GM21381 (cell line): ENCODE measurements at regions not wholly inside any gene's neighbourhood (a gene's known extent, or its start where the extent isn't known, plus 50 kb on each side); places are given as distances from the start of the nearest gene placed in this dataset.

Experiments used
- ATAC-seq: cut with Tn5 transposase; IDR thresholded peaks from one replicate; pipeline ENCODE4 v1.9.1; 2021; ENCODE audit warnings: mild to moderate bottlenecking, moderate library complexity; ENCODE audit not compliant: unreplicated experiment

- ATAC-seq, result no peak
Observed at GRCh38 chr6:4383910-4384638, 248.7 kb upstream of the ECI2 start.

DNA sequence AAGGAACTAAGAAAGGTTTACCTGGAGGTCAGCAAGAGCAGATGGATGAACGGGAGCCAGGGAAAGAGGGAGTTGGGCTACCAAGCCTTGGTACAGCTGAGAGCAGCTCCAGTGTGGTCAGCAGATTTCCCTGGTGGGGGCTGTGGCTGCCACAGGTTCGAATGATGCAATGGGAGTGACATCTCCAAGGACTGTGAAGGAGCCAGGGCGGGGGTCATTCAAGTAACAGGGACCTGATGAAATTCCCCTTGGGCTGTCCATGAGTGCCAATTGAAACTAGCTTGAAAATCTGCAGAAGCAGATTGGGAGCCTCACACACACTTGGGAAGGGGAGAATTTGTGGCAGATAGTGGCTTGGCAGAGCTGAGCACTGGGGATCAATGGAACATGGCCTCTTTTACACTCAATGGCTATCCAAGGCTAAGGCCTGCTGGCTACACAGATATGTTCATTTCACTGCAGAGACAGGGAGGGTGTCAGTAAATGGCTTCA lies 247.0 kb upstream of the ECI2 start:
- ATAC-seq, result no peak

DNA sequence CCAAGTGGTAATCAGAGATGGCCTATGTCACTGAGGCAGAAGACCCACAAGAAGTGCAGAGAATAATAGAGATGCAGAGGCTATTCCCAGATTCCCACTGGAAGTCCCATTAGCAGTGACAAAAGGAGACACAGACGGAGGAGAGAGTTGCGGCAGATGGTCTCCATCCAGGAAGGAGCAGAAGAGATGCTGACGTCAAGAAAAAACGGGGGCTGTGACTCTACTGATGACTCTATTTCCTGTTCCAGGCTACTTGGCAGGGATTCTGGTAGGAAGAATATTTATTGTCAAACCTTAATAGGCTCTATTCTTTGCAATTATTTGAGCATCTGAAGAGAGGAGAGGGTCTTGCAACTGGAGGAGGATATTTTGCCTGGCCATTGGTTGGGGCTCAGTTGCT lies 246.0 kb upstream of the ECI2 start:
- ATAC-seq, result no peak

- no peak for ATAC-seq
Observed at GRCh38 chr6:4380881-4381281, 245.5 kb upstream of the ECI2 start.

- ATAC-seq, result no peak
Observed at GRCh38 chr6:4379958-4380357, 244.6 kb upstream of the ECI2 start.

DNA sequence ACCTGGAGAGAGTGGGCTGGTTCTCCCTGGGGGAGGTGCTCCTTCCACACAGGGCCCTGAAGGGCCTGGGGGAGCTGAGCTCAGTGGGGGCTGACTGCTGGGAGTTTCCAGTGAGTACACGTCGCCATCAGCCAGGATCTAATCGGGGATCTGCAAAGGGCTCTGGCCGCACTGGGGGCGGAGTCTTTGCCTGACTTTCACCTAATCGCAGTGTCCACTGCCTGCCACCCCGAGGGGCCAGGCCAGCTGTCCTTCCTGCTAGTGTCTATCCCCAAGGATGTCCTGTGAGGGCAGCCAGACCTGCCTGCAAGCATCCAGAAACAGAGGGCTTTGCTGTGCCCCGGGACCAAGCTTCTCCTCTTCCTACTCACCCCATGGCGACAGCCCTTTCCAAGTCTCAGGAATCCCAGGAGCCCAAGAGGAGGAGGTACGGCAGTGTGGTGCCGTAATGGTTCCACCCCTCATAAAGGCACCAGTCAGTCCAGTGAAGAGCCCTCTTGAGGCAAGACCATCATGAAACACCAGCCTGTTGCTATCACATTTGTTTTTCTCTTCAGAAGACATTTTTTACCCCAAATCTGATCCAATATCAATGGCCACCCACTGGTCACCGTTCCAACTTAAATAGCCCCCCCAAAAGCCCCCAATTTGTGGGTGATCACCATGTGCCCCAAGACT lies 243.1 kb upstream of the ECI2 start:
- no peak for ATAC-seq

GRCh38 chr6:4377603-4378002 lies 242.2 kb upstream of the ECI2 start:
- no peak for ATAC-seq

DNA sequence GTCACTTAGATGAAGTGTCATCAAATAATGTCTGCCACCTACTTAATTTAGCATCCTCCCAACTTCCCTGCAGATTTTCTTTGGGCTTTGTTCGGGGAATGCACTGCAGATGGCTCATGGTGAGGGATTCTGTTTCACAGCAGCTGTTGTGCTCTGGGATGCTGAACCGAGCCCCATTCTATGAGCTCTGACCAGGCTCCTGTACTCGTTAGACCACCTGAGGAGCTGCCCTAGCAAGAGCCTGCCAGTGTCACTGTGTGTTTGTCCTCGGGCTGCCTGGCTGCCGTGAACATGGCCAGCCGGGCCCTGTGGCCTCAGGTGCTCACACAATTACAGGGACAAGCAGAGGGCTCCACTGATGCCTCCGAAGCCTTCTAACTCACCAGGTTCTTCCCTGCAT lies 238.8 kb upstream of the ECI2 start:
- ATAC-seq, result no peak

DNA sequence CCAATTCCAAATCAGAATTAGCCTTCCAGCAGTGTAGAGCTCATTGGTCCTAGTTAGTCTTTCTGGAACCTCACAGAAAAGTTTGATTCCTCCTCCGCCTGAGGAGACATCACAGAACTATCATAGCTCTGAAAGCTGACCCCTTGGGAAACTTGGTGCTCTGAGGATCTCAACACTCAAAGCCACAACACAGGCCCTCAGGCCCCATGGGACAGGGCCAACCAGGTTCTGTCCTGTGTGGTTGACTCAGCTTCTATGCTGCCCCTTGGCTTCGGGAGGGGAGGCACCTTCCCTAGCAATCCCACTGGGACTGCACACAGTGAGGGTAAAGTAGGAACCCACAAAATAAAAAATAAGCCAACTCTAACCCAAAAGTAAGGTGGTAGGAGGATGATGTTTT lies 237.5 kb upstream of the ECI2 start:
- no peak for ATAC-seq

- ATAC-seq, result no peak
Observed at GRCh38 chr6:4371207-4371921, 236.0 kb upstream of the ECI2 start.

DNA sequence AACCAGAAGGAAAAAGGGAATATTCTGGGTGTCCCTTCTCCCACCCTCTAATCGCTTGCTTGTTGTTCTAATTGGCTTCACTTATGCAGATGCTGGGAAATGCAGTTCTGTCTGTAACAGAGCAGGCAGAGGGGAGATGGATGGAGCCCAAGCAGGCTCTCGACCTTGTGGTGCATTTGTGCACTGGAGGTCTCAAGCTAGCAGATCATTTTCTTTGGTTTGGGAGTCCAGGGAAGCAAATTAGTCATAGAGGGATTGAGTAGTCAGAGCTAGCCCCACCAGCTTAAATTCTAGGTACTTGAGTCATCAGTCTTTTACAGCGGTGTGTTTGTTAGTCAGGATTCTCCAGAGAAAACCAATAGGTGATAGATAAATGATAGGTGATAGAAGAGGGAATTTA lies 234.7 kb upstream of the ECI2 start:
- ATAC-seq, result no peak

DNA sequence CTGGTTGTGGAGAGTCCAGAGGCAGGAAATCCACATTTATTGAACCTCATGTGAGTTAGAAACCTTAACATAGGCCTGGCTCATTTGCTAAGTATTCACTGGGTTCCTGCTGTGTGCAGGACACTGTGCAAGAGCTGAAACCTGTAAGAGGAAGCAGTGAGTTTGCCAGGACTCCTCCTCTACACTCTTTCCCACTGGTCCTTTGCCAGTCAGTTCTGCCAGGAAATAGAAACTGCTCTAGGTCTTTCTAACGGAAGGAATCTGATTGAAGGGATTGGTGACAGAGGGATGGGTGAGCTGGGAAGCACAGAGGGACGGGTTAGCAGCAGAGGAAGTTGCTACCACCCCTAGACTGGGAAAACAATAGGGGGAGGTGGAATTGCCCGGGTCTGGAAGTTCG lies 234.2 kb upstream of the ECI2 start:
- no peak for ATAC-seq

DNA sequence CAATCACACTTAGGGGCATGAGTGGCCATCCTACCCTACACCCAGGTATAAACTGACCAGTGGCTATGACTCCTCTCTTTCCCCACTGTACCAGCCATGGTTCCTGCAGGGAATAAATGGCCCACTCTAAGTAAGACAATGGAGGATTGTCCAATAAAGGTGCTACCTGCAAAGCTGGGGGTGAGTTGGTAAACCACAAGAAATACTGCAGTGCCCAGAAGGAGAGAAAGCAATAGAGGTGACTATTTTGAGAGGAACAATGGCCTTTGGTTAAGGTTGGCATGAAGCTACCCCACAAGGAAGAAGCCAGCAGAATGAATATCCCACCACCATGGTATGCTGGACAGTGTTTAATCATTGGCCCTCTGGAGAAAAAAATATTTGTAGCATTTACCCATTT lies 233.3 kb upstream of the ECI2 start:
- no peak for ATAC-seq

- ATAC-seq, result no peak
Observed at GRCh38 chr6:4367643-4368042, 232.3 kb upstream of the ECI2 start.

DNA sequence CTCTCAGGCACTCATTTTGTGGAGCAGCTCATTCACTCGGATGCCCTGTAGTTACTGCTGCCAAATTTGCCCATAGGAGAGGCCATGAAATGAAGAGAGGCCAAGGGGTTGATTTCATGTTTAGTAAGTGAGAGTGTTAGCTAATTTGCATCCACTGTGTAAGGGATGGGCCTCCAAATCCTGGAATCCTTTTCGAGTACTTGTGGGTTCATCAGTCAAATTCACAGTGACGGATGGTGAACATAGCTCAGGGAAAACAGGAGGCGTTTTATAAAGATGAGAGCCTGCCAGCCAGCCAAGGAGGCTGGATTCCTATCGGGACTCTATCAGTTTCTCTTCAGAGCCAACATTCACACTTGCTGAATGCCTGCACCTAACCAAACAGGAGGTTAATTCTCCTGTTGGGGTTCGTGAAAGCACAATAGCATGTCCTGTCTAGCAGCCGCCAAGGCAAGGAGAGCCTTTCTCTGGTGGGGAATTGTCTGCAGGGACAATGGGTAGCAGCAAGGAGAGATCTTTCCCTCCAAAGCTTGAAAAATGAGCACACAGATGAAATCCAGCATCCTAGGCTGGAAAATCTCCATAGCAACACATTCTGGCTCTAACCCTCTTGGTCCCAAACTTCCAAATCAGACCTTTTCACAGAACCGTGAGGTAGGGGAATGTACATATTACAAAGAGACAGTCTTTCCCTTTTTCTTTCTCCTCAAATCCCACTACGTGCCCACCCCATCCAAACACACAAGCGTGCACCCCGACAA lies 231.4 kb upstream of the ECI2 start:
- ATAC-seq, result no peak

GRCh38 chr6:4365686-4366085 lies 230.3 kb upstream of the ECI2 start:
- ATAC-seq, result no peak

- no peak for ATAC-seq
Observed at GRCh38 chr6:4364711-4365110, 229.3 kb upstream of the ECI2 start.

GRCh38 chr6:4364172-4364571 lies 228.8 kb upstream of the ECI2 start:
- no peak for ATAC-seq

DNA sequence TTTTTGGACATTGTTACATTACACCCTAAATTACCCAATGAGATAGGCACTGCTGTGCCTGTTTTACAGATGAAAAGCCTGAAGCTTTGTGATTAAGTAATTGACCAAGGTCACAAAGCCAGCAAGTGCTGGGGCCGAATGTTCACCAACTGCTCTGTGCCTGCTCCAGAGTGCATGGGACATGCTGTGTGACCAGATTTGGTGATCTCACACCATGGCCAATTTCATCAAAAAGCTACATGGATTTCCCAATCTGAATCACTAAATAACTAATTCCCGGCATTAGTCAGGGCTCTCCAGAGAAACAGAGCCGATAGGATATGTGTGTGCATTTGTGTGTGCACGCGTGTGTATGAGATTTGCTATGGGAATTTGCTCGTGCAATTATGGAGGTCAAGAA lies 228.3 kb upstream of the ECI2 start:
- no peak for ATAC-seq

- ATAC-seq, result no peak
Observed at GRCh38 chr6:4362326-4362725, 227.0 kb upstream of the ECI2 start.

GRCh38 chr6:4360920-4361319 lies 225.5 kb upstream of the ECI2 start:
- ATAC-seq, result no peak
